Transverse colon (tissue), 4 donors: ENCODE measurements at regions not wholly inside any gene's neighbourhood (a gene's known extent, or its start where the extent isn't known, plus 50 kb on each side); places are given as distances from the start of the nearest gene placed in this dataset.

Experiments used
- DNase-seq: peaks from one replicate; pipeline ENCODE4 v3.0.0-alpha.2; 2019
- H3K27ac ChIP-seq, 4 donors: fragments of 200-600 bp; sonication (generic); 2 replicates each; pipeline ENCODE4 v1.5.1; 2016 to 2018; ENCODE audit warnings: inconsistent platforms in 4 of 4
- H3K27me3 ChIP-seq: fragments of 200-600 bp; sonication (generic); 2 replicates; pipeline ENCODE4 v1.5.1; 2017; ENCODE audit warnings: inconsistent platforms
- H3K36me3 ChIP-seq, 4 donors: fragments of 200-600 bp; sonication (generic); 2 replicates each; pipeline ENCODE4 v1.5.1; 2017 to 2019; ENCODE audit warnings: inconsistent platforms in 4 of 4
- H3K4me1 ChIP-seq, 4 donors: fragments of 200-600 bp; sonication (generic); 2 replicates each; pipeline ENCODE4 v1.5.1; 2017 to 2020; ENCODE audit warnings: inconsistent platforms in 4 of 4
- H3K4me3 ChIP-seq, 4 donors: fragments of 200-600 bp; sonication (generic); 1 replicate in 1 of 4; 2 replicates in 3 of 4; pipeline versions ENCODE4 v1.5.1 to v1.6.1; 2017 to 2019; ENCODE audit warnings: inconsistent platforms in 4 of 4
- H3K9me3 ChIP-seq, 2 donors: fragments of 200-600 bp; sonication (generic); 2 replicates each; pipeline ENCODE4 v1.5.1; 2017 to 2019; ENCODE audit warnings: inconsistent platforms in 2 of 2
- EP300 ChIP-seq: sonication (generic); formaldehyde crosslinking; IDR thresholded peaks from one replicate; pipeline ENCODE4 v1.6.1; 2017; ENCODE audit warnings: antibody characterized with exemption, low read depth
- POLR2A ChIP-seq: fragments of 450-650 bp; IDR thresholded peaks from one replicate; pipeline ENCODE4 v1.6.1; 2016; ENCODE audit warnings: antibody characterized with exemption, mild to moderate bottlenecking, moderate library complexity
- POLR2AphosphoS5 ChIP-seq, 3 donors: sonication (generic); formaldehyde crosslinking; IDR thresholded peaks; one replicate each; pipeline ENCODE4 v1.6.1; 2016; ENCODE audit warnings: antibody characterized with exemption in 3 of 3
- WGBS, 2 donors: methylation state at CpG; one replicate each; pipeline ENCODE4 v1.1.5; 2018; ENCODE audit warnings: low coverage in 1 of 2; 5-methylcytosine and 5-hydroxymethylcytosine counted together
- in situ Hi-C, 4 donors: fragments of 200-750 bp; cut with MboI; loops; one replicate each; pipeline versions ENCODE4 v1.15.0 to v1.15.1; 2017; ENCODE audit warnings: low sequenced_read_pairs in 3 of 4, low pct_ligation_motif_present in 1 of 4, low pct_unique_long_range_greater_than_20kb in 1 of 4
- intact Hi-C: fragments of 100-400 bp; cut with DNase I; formaldehyde crosslinking; loops from one replicate; pipeline ENCODE4 v1.15.1; 2023; ENCODE audit warnings: low total_unique reads
- TF ChIP-seq, protein P1 (sequence below), 5 experiments: fragments of 200-600 bp in 3 of 5; fragments of 450-650 bp in 2 of 5; sonication (generic) in 3 of 5; IDR thresholded peaks; 1 replicate in 2 of 5; 2 replicates in 3 of 5; pipeline ENCODE4 v1.5.1; 2016 to 2017; ENCODE audit warnings: antibody characterized with exemption in 5 of 5, inconsistent platforms in 3 of 5, mild to moderate bottlenecking in 2 of 5, moderate library complexity in 1 of 5

DNA sequence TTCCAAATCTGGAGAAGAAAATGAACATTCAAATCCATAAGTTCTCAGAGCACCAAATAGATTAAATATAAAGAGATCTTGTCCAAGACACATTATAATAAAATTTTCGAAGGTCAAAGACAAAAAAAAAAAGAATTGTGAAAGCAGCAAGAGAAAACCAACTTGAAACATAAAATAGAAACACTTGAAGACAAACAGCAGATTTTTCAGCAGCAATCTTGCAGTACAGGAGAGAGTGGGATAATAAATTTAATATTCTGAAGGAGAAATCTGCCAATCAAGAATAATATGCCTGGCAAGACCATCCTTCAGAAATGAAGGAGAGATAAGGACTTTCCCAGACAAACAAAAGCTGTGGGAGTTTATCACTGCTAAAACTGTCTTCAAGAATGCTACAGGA is 150.5 kb upstream of the COL8A1 start:
- intact Hi-C loops, result no loop called here
- in situ Hi-C loops, result loop anchor here in 1 of 4 donors (25.0 kb wide), 1 partner anchor 101 kb away; no protein-coding TSS in a partner anchor
- TF ChIP-seq EP300 (no peak), POLR2AphosphoS5 (IDR thresholded peaks at IDR 0.05) (no peak)
- H3K4me3 ChIP-seq, result no peak overlapping the region
- H3K9me3 ChIP-seq, result peaks cover 0 to 4% of the 10 kb centered on the region in 2 donors
- no peaks in the 10 kb centered on the region for H3K4me1 ChIP-seq
- H3K36me3 ChIP-seq, result no peaks in the 10 kb centered on the region
- no peak overlapping the region for H3K27ac ChIP-seq
- no peaks in the 10 kb centered on the region for H3K27me3 ChIP-seq
- no peak for DNase-seq
- 53 to 61% methylated on average over 1 of the region's 1 CpG for WGBS, 2 donors

DNA sequence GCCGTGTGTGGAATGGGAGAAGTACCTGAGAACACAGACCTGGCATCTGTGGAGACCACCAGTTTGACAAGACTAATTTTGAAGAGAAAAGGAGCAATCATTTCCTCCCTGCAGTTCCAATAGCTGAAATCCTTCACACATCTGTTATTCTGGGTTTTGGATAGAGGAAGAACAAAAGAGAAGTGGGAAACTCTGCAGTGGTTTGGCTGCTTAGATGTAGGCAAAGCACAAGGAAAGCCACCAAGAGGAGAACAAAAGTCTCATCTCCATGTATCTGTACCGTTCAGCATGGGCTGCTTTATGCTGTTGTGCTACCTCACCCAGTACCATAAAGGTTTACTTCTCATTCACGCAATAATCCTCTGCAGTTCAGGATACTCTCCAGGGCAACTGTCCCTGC is 153.1 kb upstream of the COL8A1 start:
- WGBS, 2 donors, result 64 to 83% methylated on average over 3 of the region's 3 CpGs
- no peak for TF ChIP-seq POLR2AphosphoS5 (IDR thresholded peaks at IDR 0.05)
- TF ChIP-seq, protein P1, sequence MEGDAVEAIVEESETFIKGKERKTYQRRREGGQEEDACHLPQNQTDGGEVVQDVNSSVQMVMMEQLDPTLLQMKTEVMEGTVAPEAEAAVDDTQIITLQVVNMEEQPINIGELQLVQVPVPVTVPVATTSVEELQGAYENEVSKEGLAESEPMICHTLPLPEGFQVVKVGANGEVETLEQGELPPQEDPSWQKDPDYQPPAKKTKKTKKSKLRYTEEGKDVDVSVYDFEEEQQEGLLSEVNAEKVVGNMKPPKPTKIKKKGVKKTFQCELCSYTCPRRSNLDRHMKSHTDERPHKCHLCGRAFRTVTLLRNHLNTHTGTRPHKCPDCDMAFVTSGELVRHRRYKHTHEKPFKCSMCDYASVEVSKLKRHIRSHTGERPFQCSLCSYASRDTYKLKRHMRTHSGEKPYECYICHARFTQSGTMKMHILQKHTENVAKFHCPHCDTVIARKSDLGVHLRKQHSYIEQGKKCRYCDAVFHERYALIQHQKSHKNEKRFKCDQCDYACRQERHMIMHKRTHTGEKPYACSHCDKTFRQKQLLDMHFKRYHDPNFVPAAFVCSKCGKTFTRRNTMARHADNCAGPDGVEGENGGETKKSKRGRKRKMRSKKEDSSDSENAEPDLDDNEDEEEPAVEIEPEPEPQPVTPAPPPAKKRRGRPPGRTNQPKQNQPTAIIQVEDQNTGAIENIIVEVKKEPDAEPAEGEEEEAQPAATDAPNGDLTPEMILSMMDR (IDR thresholded peaks at IDR 0.05), result no peak
- TF ChIP-seq POLR2A, result no peak
- no peak for TF ChIP-seq EP300
- intact Hi-C loops (no loop called here), in situ Hi-C loops (loop anchor here in 1 of 4 donors (25.0 kb wide), 1 partner anchor 98 kb away; no protein-coding TSS in a partner anchor)
- Histone ChIP-seq H3K4me3 (no peak overlapping the region), H3K4me1 (no peaks in the 10 kb centered on the region), H3K27ac (no peak overlapping the region), H3K27me3 (no peaks in the 10 kb centered on the region), H3K9me3 (peaks cover 0 to 4% of the 10 kb centered on the region in 2 donors), H3K36me3 (no peaks in the 10 kb centered on the region)
- no peak for DNase-seq

DNA sequence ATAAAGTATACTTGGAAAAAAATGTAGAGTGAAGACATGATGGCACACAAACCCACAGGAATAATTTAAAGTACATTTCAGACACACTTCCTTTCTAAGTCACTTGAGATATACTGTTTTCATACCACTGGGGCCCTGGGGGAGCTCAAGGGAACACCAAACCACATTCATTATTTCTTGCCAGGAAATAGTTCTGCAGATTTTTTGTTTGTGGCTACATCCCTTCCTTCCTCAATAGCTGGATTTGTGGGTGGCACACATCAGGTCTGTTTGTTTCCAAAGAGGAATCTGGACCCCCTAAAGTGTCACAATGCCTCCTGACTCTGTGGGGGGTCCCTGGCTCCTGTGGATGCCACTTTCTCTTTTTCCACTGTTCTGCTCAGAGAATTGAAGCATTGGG is 153.5 kb upstream of the COL8A1 start:
- Histone ChIP-seq H3K36me3 (no peaks in the 10 kb centered on the region), H3K27me3 (no peaks in the 10 kb centered on the region), H3K27ac (no peak overlapping the region), H3K4me3 (no peak overlapping the region), H3K4me1 (no peaks in the 10 kb centered on the region), H3K9me3 (peaks cover 0 to 4% of the 10 kb centered on the region in 2 donors)
- in situ Hi-C loops (loop anchor here in 1 of 4 donors (25.0 kb wide), 1 partner anchor 98 kb away; no protein-coding TSS in a partner anchor), intact Hi-C loops (no loop called here)
- TF ChIP-seq POLR2A (no peak), EP300 (no peak), POLR2AphosphoS5 (IDR thresholded peaks at IDR 0.05) (no peak)
- TF ChIP-seq, protein P1 (IDR thresholded peaks at IDR 0.05), result no peak
- no peak for DNase-seq

DNA sequence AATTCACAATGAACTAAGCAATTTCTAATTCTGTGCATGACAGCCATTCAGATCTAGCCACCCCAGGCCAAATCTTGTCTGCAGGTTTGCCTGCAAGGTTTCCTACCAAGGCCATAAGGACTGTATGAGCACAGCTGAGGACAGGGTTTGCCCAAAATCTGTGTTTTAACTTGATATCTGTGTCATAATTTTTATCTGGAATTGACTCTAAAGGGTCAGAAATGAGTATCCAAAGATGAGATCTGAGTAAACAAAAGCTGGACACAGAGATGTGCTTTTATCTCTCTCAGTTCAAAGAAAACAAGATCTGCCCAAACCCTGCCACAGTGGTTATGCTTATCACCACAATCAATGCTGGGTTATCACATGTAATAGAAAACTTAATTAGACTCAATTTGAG is 154.6 kb upstream of the COL8A1 start:
- Histone ChIP-seq H3K27me3 (no peaks in the 10 kb centered on the region), H3K9me3 (peaks cover 0 to 4% of the 10 kb centered on the region in 2 donors), H3K4me3 (no peak overlapping the region), H3K36me3 (no peaks in the 10 kb centered on the region), H3K4me1 (no peaks in the 10 kb centered on the region), H3K27ac (no peak overlapping the region)
- TF ChIP-seq POLR2A, result no peak
- TF ChIP-seq, protein P1 (IDR thresholded peaks at IDR 0.05), result no peak
- TF ChIP-seq POLR2AphosphoS5 (IDR thresholded peaks at IDR 0.05), result no peak
- TF ChIP-seq EP300, result no peak
- in situ Hi-C loops (loop anchor here in 1 of 4 donors (25.0 kb wide), 1 partner anchor 97 kb away; no protein-coding TSS in a partner anchor), intact Hi-C loops (no loop called here)
- no peak for DNase-seq

DNA sequence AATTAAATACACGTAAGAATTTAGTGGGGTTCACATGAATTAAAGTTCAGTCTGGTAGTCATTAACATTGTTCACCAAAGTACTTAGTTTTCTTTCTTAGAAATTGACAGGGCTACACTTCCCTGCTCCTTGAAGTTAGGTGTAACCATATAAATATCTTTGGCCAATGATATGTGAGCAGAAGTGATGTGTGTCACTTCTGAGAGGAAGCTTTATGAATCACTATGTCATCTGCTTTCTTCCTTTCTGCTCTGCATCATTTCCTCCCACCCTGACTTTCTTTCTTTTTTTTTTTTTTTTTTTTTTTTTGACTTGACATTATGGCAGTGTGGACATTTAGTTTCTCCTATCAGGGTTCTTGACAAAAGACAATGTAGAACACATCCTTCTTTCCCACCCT is 156.2 kb upstream of the COL8A1 start:
- no peak for DNase-seq
- Histone ChIP-seq H3K9me3 (no peaks in the 10 kb centered on the region), H3K27ac (no peak overlapping the region), H3K4me1 (no peaks in the 10 kb centered on the region), H3K36me3 (no peaks in the 10 kb centered on the region), H3K27me3 (no peaks in the 10 kb centered on the region), H3K4me3 (no peak overlapping the region)
- WGBS, 2 donors, result 80 to 91% methylated on average over 1 of the region's 1 CpG
- TF ChIP-seq, protein P1 (IDR thresholded peaks at IDR 0.05), result no peak
- TF ChIP-seq EP300, result no peak
- in situ Hi-C loops (loop anchor here in 1 of 4 donors (25.0 kb wide), 1 partner anchor 95 kb away; no protein-coding TSS in a partner anchor), intact Hi-C loops (no loop called here)
